Ishikawa (cell line): ENCODE measurements at regions not wholly inside any gene's neighbourhood (a gene's known extent, or its start where the extent isn't known, plus 50 kb on each side); places are given as distances from the start of the nearest gene placed in this dataset.

Experiments
- EP300 ChIP-seq: IDR thresholded peaks from 2 replicates; pipeline ENCODE4 v1.6.1; 2012; ENCODE audit warnings: borderline replicate concordance
- MAX ChIP-seq: IDR thresholded peaks from 2 replicates; pipeline ENCODE4 v1.6.1; 2012
- RAD21 ChIP-seq: IDR thresholded peaks from 2 replicates; pipeline ENCODE4 v1.6.1; 2012; ENCODE audit warnings: low read depth
- REST ChIP-seq: IDR thresholded peaks from 2 replicates; pipeline ENCODE4 v1.6.1; 2012; ENCODE audit warnings: low read depth, mild to moderate bottlenecking
- TAF1 ChIP-seq: IDR thresholded peaks from 2 replicates; pipeline ENCODE4 v1.6.1; 2012; ENCODE audit warnings: low read depth, mild to moderate bottlenecking
- ZBTB7A ChIP-seq: IDR thresholded peaks from 2 replicates; pipeline ENCODE4 v1.6.1; 2012; ENCODE audit warnings: low read depth

- no peak for TF ChIP-seq MAX
- no peak for TF ChIP-seq RAD21
- no peak for TF ChIP-seq EP300
- no peak for TF ChIP-seq ZBTB7A
- no peak for TF ChIP-seq TAF1
- no peak for TF ChIP-seq REST
Observed at GRCh38 chr2:37857575-37858399, 67.3 kb upstream of the RMDN2 start.
